GM12891 (cell line): ENCODE measurements at regions not wholly inside any gene's neighbourhood (a gene's known extent, or its start where the extent isn't known, plus 50 kb on each side); places are given as distances from the start of the nearest gene placed in this dataset.
A peak's percentile ranks its signal among the peaks of the same experiment; 100 is the strongest.

Experiments
- DNase-seq: peaks from one replicate; pipeline ENCODE4 v3.0.0; 2011; ENCODE audit warnings: low spot score; ENCODE audit not compliant: insufficient read length
- FAIRE-seq: peaks from 2 replicates; lab custom pipeline; 2011; peaks lifted over from hg19 to GRCh38; lab: Jason Lieb, UNC
- PAX5 ChIP-seq: IDR thresholded peaks from 2 replicates; pipeline ENCODE4 v1.6.1; 2011; ENCODE audit warnings: low read length, moderate library complexity, mild to moderate bottlenecking; ENCODE audit not compliant: insufficient read depth, severe bottlenecking
- POLR2A ChIP-seq: IDR thresholded peaks from 2 replicates; pipeline ENCODE4 v1.6.1; 2011; ENCODE audit warnings: low read depth, low read length, control low read depth
- POLR2AphosphoS5 ChIP-seq: IDR thresholded peaks from 2 replicates; pipeline ENCODE4 v1.6.1; 2011; ENCODE audit warnings: low read depth, low read length, control low read depth
- POU2F2 ChIP-seq: IDR thresholded peaks from 2 replicates; pipeline ENCODE4 v1.6.1; 2011; ENCODE audit warnings: low read depth, mild to moderate bottlenecking, control low read depth, low read length, moderate library complexity
- SPI1 ChIP-seq: IDR thresholded peaks from 2 replicates; pipeline ENCODE4 v1.6.1; 2011; ENCODE audit warnings: low read depth, low read length, control low read depth
- TAF1 ChIP-seq: IDR thresholded peaks from 2 replicates; pipeline ENCODE4 v1.6.1; 2011; ENCODE audit warnings: low read depth, low read length, control low read depth

- TF ChIP-seq PAX5 (no peak), POLR2AphosphoS5 (no peak), TAF1 (no peak), POLR2A (no peak), POU2F2 (no peak), SPI1 (no peak)
- no peak for FAIRE-seq
- no peak for DNase-seq
Measured at GRCh38 chr3:113151461-113152031, 59.8 kb upstream of the BOC start.

- DNase-seq (no peak), FAIRE-seq (no peak)
- TF ChIP-seq POU2F2 (no peak), PAX5 (no peak), POLR2AphosphoS5 (no peak), SPI1 (no peak), TAF1 (no peak), POLR2A (no peak)
Measured at GRCh38 chr3:113152849-113153248, 58.5 kb upstream of the BOC start.

- no peak for DNase-seq
- no peak for TF ChIP-seq PAX5
- peak; percentile 64; the same call in 1 of the 2 replicates for TF ChIP-seq SPI1
- FAIRE-seq = no peak
Measured at GRCh38 chr3:113153499-113154107, 57.8 kb upstream of the BOC start.

GRCh38 chr3:113156816-113157333 is 54.5 kb upstream of the BOC start:
- TF ChIP-seq SPI1 (no peak), TAF1 (no peak), POLR2AphosphoS5 (no peak), PAX5 (no peak), POLR2A (no peak), POU2F2 (no peak)
- FAIRE-seq = no peak
- no peak for DNase-seq

GRCh38 chr3:113157408-113158030 is 53.8 kb upstream of the BOC start:
- no peak for DNase-seq
- FAIRE-seq = no peak
- TF ChIP-seq SPI1 (no peak), POLR2AphosphoS5 (no peak)

GRCh38 chr3:113158171-113158570 is 53.2 kb upstream of the BOC start:
- DNase-seq = no peak

More at GRCh38 chr3:113158171-113158570, 53.2 kb upstream of the BOC start:
- FAIRE-seq = no peak
- no peak for TF ChIP-seq POLR2A
- no peak for TF ChIP-seq SPI1
- TF ChIP-seq TAF1 = no peak
